H9 (cell line): ENCODE measurements at regions not wholly inside any gene's neighbourhood (a gene's known extent, or its start where the extent isn't known, plus 50 kb on each side); places are given as distances from the start of the nearest gene placed in this dataset.

ENCODE experiments used
- DNase-seq: peaks from one replicate; pipeline ENCODE4 v3.0.0-alpha.2; 2017
- H2AFZ ChIP-seq: one replicate; pipeline ENCODE4 v1.6.1; 2013; ENCODE audit warnings: mild to moderate bottlenecking, low read length, control low read depth, moderate library complexity
- H2AK5ac ChIP-seq: 2 replicates; pipeline ENCODE4 v1.6.1; 2013; ENCODE audit warnings: low read length, control low read depth, mixed read lengths; ENCODE audit not compliant: insufficient read length
- H2BK120ac ChIP-seq: one replicate; pipeline ENCODE4 v1.6.1; 2013; ENCODE audit warnings: low read depth, mild to moderate bottlenecking, low read length, control low read depth, inconsistent platforms; ENCODE audit not compliant: poor library complexity, severe bottlenecking
- H2BK12ac ChIP-seq: 2 replicates; pipeline ENCODE4 v1.6.1; 2013; ENCODE audit warnings: low read length, control low read depth, mixed read lengths, low read depth; ENCODE audit not compliant: insufficient read length
- H2BK15ac ChIP-seq: 2 replicates; pipeline ENCODE4 v1.6.1; 2013; ENCODE audit warnings: low read depth, low read length, control low read depth
- H2BK20ac ChIP-seq: one replicate; pipeline ENCODE4 v1.6.1; 2013; ENCODE audit warnings: low read depth, mild to moderate bottlenecking, low read length, control low read depth, inconsistent platforms; ENCODE audit not compliant: poor library complexity, severe bottlenecking
- H2BK5ac ChIP-seq: 2 replicates; pipeline ENCODE4 v1.6.1; 2013; ENCODE audit warnings: low read length, control low read depth, mixed read lengths; ENCODE audit not compliant: insufficient read length
- H3K14ac ChIP-seq: 2 replicates; pipeline ENCODE4 v1.6.1; 2013; ENCODE audit warnings: low read length, control low read depth; ENCODE audit not compliant: insufficient read depth
- H3K18ac ChIP-seq: 2 replicates; pipeline ENCODE4 v1.6.1; 2013; ENCODE audit warnings: low read depth, mild to moderate bottlenecking, mixed read lengths, low read length, control low read depth; ENCODE audit not compliant: insufficient read length
- H3K23ac ChIP-seq: 2 replicates; pipeline ENCODE4 v1.6.1; 2013; ENCODE audit warnings: low read length, control low read depth, mixed read lengths, low read depth; ENCODE audit not compliant: insufficient read length
- H3K23me2 ChIP-seq: 2 replicates; pipeline ENCODE4 v1.6.1; 2013; ENCODE audit warnings: low read depth, mild to moderate bottlenecking, mixed read lengths, low read length, control low read depth; ENCODE audit not compliant: insufficient read length, poor library complexity, severe bottlenecking
- H3K27ac ChIP-seq: 2 replicates; pipeline ENCODE4 v1.5.1; 2013; ENCODE audit warnings: low read length, control low read depth, mixed read lengths, low read depth; ENCODE audit not compliant: insufficient read length
- H3K27me3 ChIP-seq: 2 replicates; pipeline ENCODE4 v1.6.1; 2013; ENCODE audit warnings: low read length, control low read depth, inconsistent platforms; ENCODE audit not compliant: insufficient read depth
- H3K4ac ChIP-seq: 2 replicates; pipeline ENCODE4 v1.6.1; 2013; ENCODE audit warnings: low read depth, mild to moderate bottlenecking, control low read depth, inconsistent platforms, low read length, moderate library complexity
- H3K4me1 ChIP-seq: 2 replicates; pipeline ENCODE4 v1.6.1; 2013; ENCODE audit warnings: low read length, control low read depth, inconsistent platforms; ENCODE audit not compliant: insufficient read depth
- H3K4me2 ChIP-seq: 2 replicates; pipeline ENCODE4 v1.6.1; 2013; ENCODE audit warnings: low read length, control low read depth, mixed read lengths; ENCODE audit not compliant: insufficient read length, insufficient read depth
- H3K56ac ChIP-seq: 2 replicates; pipeline ENCODE4 v1.6.1; 2013; ENCODE audit warnings: low read depth, mild to moderate bottlenecking, mixed read lengths, low read length, control low read depth; ENCODE audit not compliant: insufficient read length
- H3K79me1 ChIP-seq: 2 replicates; pipeline ENCODE4 v1.6.1; 2013; ENCODE audit warnings: low read depth, mild to moderate bottlenecking, moderate library complexity, low read length, control low read depth, inconsistent platforms; ENCODE audit not compliant: insufficient read depth, poor library complexity, severe bottlenecking
- H3K79me2 ChIP-seq: 2 replicates; pipeline ENCODE4 v1.6.1; 2013; ENCODE audit warnings: low read length, control low read depth, inconsistent platforms; ENCODE audit not compliant: insufficient read depth
- H3K9ac ChIP-seq: 2 replicates; pipeline ENCODE4 v1.6.1; 2013; ENCODE audit warnings: low read length, control low read depth, mixed read lengths; ENCODE audit not compliant: insufficient read length; ENCODE audit errors: extremely low read depth
- H3K9me3 ChIP-seq: one replicate; pipeline ENCODE4 v1.6.1; 2013; ENCODE audit warnings: low read depth, low read length, inconsistent platforms; ENCODE audit not compliant: control insufficient read depth
- H3T11ph ChIP-seq: one replicate; pipeline ENCODE4 v1.6.1; 2013; ENCODE audit warnings: mild to moderate bottlenecking, low read length, control low read depth, inconsistent platforms
- H4K20me1 ChIP-seq: one replicate; pipeline ENCODE4 v1.6.1; 2013; ENCODE audit not compliant: control insufficient read depth, insufficient read length, insufficient read depth
- H4K5ac ChIP-seq: 2 replicates; pipeline ENCODE4 v1.6.1; 2013; ENCODE audit warnings: low read depth, mild to moderate bottlenecking, mixed read lengths, low read length, control low read depth; ENCODE audit not compliant: insufficient read length
- H4K8ac ChIP-seq: replicated peaks from 2 replicates; pipeline ENCODE4 v1.6.1; 2013; ENCODE audit warnings: low read length, control low read depth, mixed read lengths, low read depth; ENCODE audit not compliant: insufficient read length
- H4K91ac ChIP-seq: 2 replicates; pipeline ENCODE4 v1.6.1; 2013; ENCODE audit warnings: low read depth, mild to moderate bottlenecking, moderate library complexity, mixed read lengths, low read length, control low read depth; ENCODE audit not compliant: insufficient read length
- H3K27ac Mint-ChIP-seq, 3 experiments: 2 replicates in 2 of 3; 3 replicates in 1 of 3; pipeline ENCODE4 v1.8.0; 2020 to 2021; ENCODE audit warnings: mixed read lengths in 3 of 3, mild to moderate bottlenecking in 1 of 3, moderate library complexity in 1 of 3
- H3K27me3 Mint-ChIP-seq: 2 replicates; pipeline ENCODE4 v1.8.0; 2021; ENCODE audit warnings: low read depth, mild to moderate bottlenecking, moderate library complexity, mixed read lengths
- H3K36me3 Mint-ChIP-seq, 3 experiments: 2 replicates in 2 of 3; 3 replicates in 1 of 3; pipeline ENCODE4 v1.8.0; 2020 to 2021; ENCODE audit warnings: low read depth in 3 of 3, mixed read lengths in 3 of 3; ENCODE audit not compliant: insufficient read depth in 1 of 3
- H3K4me1 Mint-ChIP-seq, 2 experiments: 2 replicates each; pipeline ENCODE4 v1.8.0; 2020; ENCODE audit warnings: mixed read lengths in 2 of 2
- H3K4me3 Mint-ChIP-seq, 2 experiments: 2 replicates in 1 of 2; 3 replicates in 1 of 2; pipeline ENCODE4 v1.8.0; 2020 to 2021; ENCODE audit warnings: mild to moderate bottlenecking in 2 of 2, mixed read lengths in 2 of 2, moderate library complexity in 1 of 2
- H3K9me3 Mint-ChIP-seq, 2 experiments: 2 replicates in 1 of 2; 3 replicates in 1 of 2; pipeline ENCODE4 v1.8.0; 2020; ENCODE audit warnings: mild to moderate bottlenecking in 2 of 2, mixed read lengths in 2 of 2, moderate library complexity in 1 of 2
- WGBS: extraction: QIAGEN DNeasy Blood & Tissue Kit; methylation state at CpG from one replicate; pipeline ENCODE4 v1.1.7; 2013; ENCODE audit warnings: missing lambda C conversion rate, low lambda C conversion rate, mixed read lengths; ENCODE audit not compliant: insufficient read length; ENCODE audit errors: extremely low coverage; 5-methylcytosine and 5-hydroxymethylcytosine counted together
- TF ChIP-seq, protein P1 (sequence below): fragments of 200-600 bp; sonication (generic); conservative IDR thresholded peaks from 3 replicates; pipeline ENCODE4 v1.8.0; 2021; ENCODE audit warnings: antibody characterized with exemption, mild to moderate bottlenecking

- H3K9ac ChIP-seq, result no peak overlapping the region
- H3K9me3 Mint-ChIP-seq, result no peaks in the 10 kb centered on the region
- no peak overlapping the region for H4K8ac ChIP-seq
- H2BK12ac ChIP-seq, result no peak overlapping the region
- no peak overlapping the region for H3K4me2 ChIP-seq
- no peak overlapping the region for H4K5ac ChIP-seq
- H4K20me1 ChIP-seq, result no peaks in the 10 kb centered on the region
- no peak overlapping the region for H2AFZ ChIP-seq
- no peak overlapping the region for H2BK15ac ChIP-seq
- H3K14ac ChIP-seq, result no peak overlapping the region
- no peak overlapping the region for H2BK5ac ChIP-seq
- H3K4me1 Mint-ChIP-seq, result no peaks in the 10 kb centered on the region
- H3K4me3 Mint-ChIP-seq, result no peak overlapping the region
- H3K4ac ChIP-seq, result no peak overlapping the region
- H3K27ac Mint-ChIP-seq, result peak overlapping the region in 1 of 3 experiments; percentile 18; a peak in 2 of 7 replicates
- H3K27me3 ChIP-seq, result no peaks in the 10 kb centered on the region
- no peak for DNase-seq
- H2BK120ac ChIP-seq, result no peak overlapping the region
- TF ChIP-seq, protein P1, sequence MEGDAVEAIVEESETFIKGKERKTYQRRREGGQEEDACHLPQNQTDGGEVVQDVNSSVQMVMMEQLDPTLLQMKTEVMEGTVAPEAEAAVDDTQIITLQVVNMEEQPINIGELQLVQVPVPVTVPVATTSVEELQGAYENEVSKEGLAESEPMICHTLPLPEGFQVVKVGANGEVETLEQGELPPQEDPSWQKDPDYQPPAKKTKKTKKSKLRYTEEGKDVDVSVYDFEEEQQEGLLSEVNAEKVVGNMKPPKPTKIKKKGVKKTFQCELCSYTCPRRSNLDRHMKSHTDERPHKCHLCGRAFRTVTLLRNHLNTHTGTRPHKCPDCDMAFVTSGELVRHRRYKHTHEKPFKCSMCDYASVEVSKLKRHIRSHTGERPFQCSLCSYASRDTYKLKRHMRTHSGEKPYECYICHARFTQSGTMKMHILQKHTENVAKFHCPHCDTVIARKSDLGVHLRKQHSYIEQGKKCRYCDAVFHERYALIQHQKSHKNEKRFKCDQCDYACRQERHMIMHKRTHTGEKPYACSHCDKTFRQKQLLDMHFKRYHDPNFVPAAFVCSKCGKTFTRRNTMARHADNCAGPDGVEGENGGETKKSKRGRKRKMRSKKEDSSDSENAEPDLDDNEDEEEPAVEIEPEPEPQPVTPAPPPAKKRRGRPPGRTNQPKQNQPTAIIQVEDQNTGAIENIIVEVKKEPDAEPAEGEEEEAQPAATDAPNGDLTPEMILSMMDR, result no peak
- H4K91ac ChIP-seq, result no peak overlapping the region
- H3K4me1 ChIP-seq, result no peaks in the 10 kb centered on the region
- no peaks in the 10 kb centered on the region for H3K79me1 ChIP-seq
- no peaks in the 10 kb centered on the region for H3K23me2 ChIP-seq
- no peaks in the 10 kb centered on the region; the same call in 1 of the 2 replicates for H3K27me3 Mint-ChIP-seq
- no peak overlapping the region for H3K18ac ChIP-seq
- H2AK5ac ChIP-seq, result no peak overlapping the region
- no peaks in the 10 kb centered on the region for H3K9me3 ChIP-seq
- no peak overlapping the region for H3K27ac ChIP-seq
- no peak overlapping the region for H3K56ac ChIP-seq
- no peaks in the 10 kb centered on the region for H3K36me3 Mint-ChIP-seq
- H3K79me2 ChIP-seq, result no peaks in the 10 kb centered on the region
- no peak overlapping the region for H2BK20ac ChIP-seq
- WGBS, result no CpG with 5 or more reads among the region's 1 CpG
- H3K23ac ChIP-seq, result no peak overlapping the region
- no peak overlapping the region for H3T11ph ChIP-seq
These were observed 497.8 kb downstream of the TTLL7 start for GRCh38 chr1:83500987-83501591.
